Astrocyte of the spinal cord (primary cell): ENCODE measurements at regions not wholly inside any gene's neighbourhood (a gene's known extent, or its start where the extent isn't known, plus 50 kb on each side); places are given as distances from the start of the nearest gene placed in this dataset.
A peak's percentile ranks its signal among the peaks of the same experiment; 100 is the strongest.

Experiments used
- DNase-seq: peaks from one replicate; pipeline ENCODE4 v3.0.0; 2011; ENCODE audit warnings: low read depth, low spot score
- H3K4me3 ChIP-seq: 2 replicates; pipeline ENCODE4 v1.5.1; 2011; ENCODE audit warnings: low read depth, mild to moderate bottlenecking, low read length, moderate library complexity
- in situ Hi-C: cut with HindIII; loops from 2 replicates; pipeline ENCODE4 v1.10.0; 2017; ENCODE audit warnings: low sequenced_read_pairs
- TF ChIP-seq, protein P1 (sequence below): IDR thresholded peaks from 2 replicates; pipeline ENCODE4 v1.5.1; 2012; ENCODE audit warnings: low read depth, mild to moderate bottlenecking, low read length, inconsistent platforms

DNA sequence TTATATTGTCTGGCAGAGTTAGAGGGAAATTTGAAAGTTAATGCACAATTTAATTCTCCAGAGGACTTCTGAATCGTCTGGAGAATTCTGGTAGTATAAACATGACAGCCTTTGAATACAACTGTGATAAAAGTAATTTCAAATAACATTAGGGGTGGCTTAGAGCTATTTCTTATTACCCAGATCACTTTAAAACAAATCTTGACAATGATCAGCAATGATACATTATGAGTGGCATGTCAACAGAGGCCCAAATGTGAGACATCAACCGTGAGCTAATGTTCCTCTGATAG, 259.1 kb downstream of the HACE1 start:
- in situ Hi-C loops = no loop called here

DNA sequence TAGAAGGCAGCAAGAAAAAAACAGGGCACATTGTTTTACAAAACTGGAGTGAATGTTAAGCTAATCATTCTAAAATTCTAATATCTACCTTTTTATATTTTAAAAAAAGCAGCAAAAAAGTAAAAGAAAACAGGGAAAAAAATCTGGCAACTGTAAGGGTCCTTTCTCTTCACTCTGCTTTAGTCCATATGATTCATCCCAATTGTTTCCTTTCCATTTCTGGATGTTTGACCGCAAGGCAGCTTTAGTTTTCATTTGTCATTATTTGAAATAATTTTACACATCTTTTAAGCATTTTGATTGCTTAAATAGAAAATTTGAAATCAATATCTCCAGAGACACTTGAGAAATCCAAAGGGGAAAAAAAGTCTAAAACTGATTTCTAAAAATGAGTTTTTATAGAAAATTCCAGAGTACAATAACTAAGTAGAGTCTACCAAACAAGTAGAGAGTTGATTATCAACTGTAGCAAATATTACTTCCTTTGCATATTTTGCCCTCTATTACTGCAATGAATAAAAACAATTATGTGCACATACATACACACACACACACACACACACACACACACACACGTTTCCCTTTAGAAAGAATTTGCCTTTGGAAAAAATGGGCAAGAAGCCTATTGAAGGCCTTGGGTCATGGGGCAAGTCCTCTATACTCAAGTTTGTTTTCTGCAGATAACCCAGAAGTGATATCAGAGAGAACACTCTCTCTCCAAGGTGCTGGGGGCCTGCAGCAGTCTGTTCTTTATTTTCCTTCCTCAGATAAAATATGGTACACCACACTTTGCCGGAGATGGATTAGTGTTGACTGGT, 259.7 kb downstream of the HACE1 start:
- in situ Hi-C loops = no loop called here
- H3K4me3 ChIP-seq = no peak overlapping the region
- DNase-seq = no peak
- TF ChIP-seq, protein P1, sequence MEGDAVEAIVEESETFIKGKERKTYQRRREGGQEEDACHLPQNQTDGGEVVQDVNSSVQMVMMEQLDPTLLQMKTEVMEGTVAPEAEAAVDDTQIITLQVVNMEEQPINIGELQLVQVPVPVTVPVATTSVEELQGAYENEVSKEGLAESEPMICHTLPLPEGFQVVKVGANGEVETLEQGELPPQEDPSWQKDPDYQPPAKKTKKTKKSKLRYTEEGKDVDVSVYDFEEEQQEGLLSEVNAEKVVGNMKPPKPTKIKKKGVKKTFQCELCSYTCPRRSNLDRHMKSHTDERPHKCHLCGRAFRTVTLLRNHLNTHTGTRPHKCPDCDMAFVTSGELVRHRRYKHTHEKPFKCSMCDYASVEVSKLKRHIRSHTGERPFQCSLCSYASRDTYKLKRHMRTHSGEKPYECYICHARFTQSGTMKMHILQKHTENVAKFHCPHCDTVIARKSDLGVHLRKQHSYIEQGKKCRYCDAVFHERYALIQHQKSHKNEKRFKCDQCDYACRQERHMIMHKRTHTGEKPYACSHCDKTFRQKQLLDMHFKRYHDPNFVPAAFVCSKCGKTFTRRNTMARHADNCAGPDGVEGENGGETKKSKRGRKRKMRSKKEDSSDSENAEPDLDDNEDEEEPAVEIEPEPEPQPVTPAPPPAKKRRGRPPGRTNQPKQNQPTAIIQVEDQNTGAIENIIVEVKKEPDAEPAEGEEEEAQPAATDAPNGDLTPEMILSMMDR = no peak

More for the DNA sequence above, 259.1 kb downstream of the HACE1 start:
- H3K4me3 ChIP-seq = no peak overlapping the region
- TF ChIP-seq, protein P1 = no peak
- no peak for DNase-seq

GRCh38 chr6:104597541-104598050, 262.1 kb downstream of the HACE1 start:
- in situ Hi-C loops = no loop called here
- peak; percentile 33 for DNase-seq
- TF ChIP-seq, protein P1 = no peak
- H3K4me3 ChIP-seq = no peak overlapping the region

DNA sequence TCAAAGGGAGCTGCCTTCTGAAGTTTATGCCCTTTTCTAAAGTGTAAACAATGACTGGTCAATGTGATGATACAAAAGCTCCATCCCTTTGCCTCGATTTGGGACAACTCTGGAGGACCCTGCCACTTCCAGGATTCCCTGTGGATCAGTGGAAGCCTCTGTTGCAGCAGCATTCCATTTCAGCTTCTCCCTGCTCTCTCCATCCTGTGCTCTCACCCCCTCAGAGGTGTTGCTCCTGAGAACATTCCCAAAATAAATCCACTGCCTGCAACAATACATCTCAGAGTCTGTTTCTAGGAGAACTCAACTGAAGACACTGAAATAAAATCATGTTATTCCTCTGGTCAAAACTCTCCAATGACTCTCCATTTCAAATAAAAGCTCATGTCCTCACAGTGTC, 263.6 kb downstream of the HACE1 start:
- DNase-seq = no peak
- H3K4me3 ChIP-seq = no peak overlapping the region
- TF ChIP-seq, protein P1 = no peak
- in situ Hi-C loops = no loop called here

GRCh38 chr6:104595311-104595820, 264.4 kb downstream of the HACE1 start:
- TF ChIP-seq, protein P1 = no peak
- in situ Hi-C loops = no loop called here
- H3K4me3 ChIP-seq = no peak overlapping the region
- DNase-seq = no peak

DNA sequence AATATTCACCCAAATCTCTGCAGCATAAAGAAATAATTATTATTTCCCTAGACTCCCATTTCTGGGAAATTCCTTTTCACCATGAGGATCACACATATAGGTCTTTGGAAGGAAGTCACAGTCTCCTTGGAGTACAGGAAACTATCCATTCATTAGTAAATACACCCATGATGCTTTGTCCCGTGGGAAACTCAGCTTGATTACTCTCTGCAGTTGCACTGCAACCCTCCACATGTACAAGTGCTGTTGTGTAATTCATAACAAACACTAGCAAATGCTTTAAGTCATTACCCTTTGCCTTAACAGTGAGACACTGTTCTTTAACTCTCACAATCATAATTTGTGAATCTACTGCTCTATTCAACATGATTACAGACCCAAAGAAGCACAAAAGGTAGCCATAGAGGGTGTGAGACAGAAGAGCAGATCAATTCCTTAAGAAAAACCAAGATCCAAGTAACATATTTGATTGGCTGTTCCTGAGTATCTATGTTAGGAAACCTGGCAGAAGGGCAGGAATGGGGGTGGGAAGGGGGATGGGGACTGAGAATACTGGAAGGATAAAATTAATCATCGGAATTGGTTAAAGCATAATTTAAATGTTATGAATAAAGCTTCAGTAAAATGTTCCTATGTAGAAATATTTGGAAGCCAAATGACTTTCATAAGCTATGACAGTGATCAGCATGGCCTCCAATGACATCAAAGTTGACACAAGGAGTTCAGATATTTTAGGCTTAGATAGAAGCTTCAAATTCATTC, 268.0 kb downstream of the HACE1 start:
- TF ChIP-seq, protein P1 = no peak
- in situ Hi-C loops = no loop called here
- no peak for DNase-seq
- H3K4me3 ChIP-seq = no peak overlapping the region
